Bronchial epithelial cell (primary cell): ENCODE measurements at regions not wholly inside any gene's neighbourhood (a gene's known extent, or its start where the extent isn't known, plus 50 kb on each side); places are given as distances from the start of the nearest gene placed in this dataset.

Source experiments
- DNase-seq: peaks from one replicate; pipeline ENCODE4 v3.0.0-alpha.2; 2010; ENCODE audit warnings: low read depth
- FAIRE-seq: peaks from 2 replicates; lab custom pipeline; 2011; peaks lifted over from hg19 to GRCh38; lab: Jason Lieb, UNC
- H3K27me3 ChIP-seq: 2 replicates; pipeline ENCODE4 v1.5.1; 2011; ENCODE audit warnings: low read length; ENCODE audit not compliant: control insufficient read depth, insufficient read depth
- H3K36me3 ChIP-seq: 2 replicates; pipeline ENCODE4 v1.5.1; 2011; ENCODE audit warnings: low read length; ENCODE audit not compliant: control insufficient read depth, insufficient read depth
- H3K4me3 ChIP-seq: 2 replicates; pipeline ENCODE4 v1.5.1; 2011; ENCODE audit warnings: mild to moderate bottlenecking, low read depth, low read length, control low read depth
- TF ChIP-seq, protein P1 (sequence below): IDR thresholded peaks from 2 replicates; pipeline ENCODE4 v1.5.1; 2011; ENCODE audit warnings: mild to moderate bottlenecking, moderate library complexity, low read length, control low read depth, inconsistent platforms; ENCODE audit not compliant: insufficient read depth, severe bottlenecking

DNA sequence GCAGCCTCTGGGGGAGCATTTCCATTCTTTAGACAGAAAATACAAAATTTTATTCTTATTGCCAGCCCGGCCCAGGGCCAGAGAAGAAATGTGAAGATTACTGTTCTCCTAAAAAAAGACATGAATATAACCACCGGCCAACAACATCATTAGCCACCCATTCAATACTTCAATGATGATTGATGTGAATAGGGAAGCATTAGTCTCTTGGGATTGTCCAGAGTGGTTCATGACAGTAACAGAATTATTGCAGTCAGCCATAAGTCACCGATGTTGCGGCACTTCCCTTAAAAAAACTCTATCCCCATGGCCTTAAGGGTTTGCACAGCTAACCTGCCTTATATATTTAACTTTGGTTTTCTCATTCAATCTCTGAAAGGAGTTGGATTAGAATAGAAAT is 418.7 kb downstream of the CENPC start:
- FAIRE-seq (no peak), DNase-seq (no peak)
- no peaks in the 10 kb centered on the region for H3K36me3 ChIP-seq
- H3K4me3 ChIP-seq, result no peak overlapping the region
- no peaks in the 10 kb centered on the region for H3K27me3 ChIP-seq
- TF ChIP-seq, protein P1, sequence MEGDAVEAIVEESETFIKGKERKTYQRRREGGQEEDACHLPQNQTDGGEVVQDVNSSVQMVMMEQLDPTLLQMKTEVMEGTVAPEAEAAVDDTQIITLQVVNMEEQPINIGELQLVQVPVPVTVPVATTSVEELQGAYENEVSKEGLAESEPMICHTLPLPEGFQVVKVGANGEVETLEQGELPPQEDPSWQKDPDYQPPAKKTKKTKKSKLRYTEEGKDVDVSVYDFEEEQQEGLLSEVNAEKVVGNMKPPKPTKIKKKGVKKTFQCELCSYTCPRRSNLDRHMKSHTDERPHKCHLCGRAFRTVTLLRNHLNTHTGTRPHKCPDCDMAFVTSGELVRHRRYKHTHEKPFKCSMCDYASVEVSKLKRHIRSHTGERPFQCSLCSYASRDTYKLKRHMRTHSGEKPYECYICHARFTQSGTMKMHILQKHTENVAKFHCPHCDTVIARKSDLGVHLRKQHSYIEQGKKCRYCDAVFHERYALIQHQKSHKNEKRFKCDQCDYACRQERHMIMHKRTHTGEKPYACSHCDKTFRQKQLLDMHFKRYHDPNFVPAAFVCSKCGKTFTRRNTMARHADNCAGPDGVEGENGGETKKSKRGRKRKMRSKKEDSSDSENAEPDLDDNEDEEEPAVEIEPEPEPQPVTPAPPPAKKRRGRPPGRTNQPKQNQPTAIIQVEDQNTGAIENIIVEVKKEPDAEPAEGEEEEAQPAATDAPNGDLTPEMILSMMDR, result no peak

DNA sequence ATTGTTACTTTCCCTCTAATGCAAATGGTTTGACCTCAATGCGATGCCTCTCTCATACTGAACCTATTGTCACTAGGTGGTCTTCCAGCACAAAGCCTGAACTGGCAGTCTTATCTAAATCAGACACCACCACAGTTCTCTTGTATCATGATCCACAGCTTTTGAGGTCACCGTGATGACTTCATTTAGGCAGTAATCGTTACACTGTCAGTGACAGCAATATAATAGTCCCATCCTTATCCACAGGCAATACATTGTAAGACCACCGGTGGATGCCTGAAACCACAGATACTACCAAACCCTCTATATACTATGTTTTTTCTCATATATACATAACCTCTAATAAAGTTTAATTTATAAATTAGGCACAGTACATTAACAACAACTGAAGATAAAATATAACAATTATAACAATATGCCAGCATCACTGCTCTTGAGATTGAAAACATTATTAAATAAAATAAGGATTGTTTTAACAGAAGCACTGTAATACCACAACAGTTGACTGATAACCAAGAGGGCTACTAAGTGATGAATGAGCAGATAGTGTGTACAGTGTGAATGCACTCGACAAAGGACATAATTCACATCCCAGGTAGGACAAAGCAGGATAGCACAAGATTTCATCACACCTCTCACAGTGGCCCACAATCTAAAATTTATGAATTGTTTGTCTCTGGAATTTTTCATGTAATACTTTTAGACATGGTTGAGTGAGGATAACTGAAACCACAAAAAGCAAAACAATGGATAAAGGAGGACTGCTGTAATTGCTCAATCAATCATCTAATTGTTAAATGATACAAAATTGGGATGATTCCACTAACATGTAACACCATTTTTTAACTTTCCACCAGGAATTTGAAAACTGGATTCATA is 419.4 kb downstream of the CENPC start:
- TF ChIP-seq, protein P1, result no peak
- H3K4me3 ChIP-seq, result no peak overlapping the region
- DNase-seq, result no peak
- FAIRE-seq, result no peak
- no peaks in the 10 kb centered on the region for H3K27me3 ChIP-seq
- H3K36me3 ChIP-seq, result no peaks in the 10 kb centered on the region

DNA sequence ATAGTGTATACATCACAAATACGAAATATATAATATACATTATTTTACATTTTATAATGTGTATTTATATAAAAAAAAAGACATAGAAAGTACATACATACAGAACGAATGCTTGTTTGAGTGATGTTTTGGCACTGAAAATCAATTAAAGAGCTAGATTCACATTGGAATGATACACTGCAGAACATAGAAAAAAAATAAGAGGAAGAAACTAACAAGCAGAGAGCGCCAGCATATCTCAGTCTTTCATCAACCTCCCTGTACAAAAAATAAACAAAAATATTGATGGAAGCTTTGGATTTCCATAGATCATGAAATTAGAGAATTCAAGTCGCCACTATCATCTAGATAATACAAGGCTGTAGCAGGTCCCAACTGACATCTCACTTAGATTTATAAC is 420.6 kb downstream of the CENPC start:
- no peaks in the 10 kb centered on the region for H3K27me3 ChIP-seq
- TF ChIP-seq, protein P1, result no peak
- no peak overlapping the region for H3K4me3 ChIP-seq
- no peaks in the 10 kb centered on the region for H3K36me3 ChIP-seq
- no peak for DNase-seq
- FAIRE-seq, result no peak

DNA sequence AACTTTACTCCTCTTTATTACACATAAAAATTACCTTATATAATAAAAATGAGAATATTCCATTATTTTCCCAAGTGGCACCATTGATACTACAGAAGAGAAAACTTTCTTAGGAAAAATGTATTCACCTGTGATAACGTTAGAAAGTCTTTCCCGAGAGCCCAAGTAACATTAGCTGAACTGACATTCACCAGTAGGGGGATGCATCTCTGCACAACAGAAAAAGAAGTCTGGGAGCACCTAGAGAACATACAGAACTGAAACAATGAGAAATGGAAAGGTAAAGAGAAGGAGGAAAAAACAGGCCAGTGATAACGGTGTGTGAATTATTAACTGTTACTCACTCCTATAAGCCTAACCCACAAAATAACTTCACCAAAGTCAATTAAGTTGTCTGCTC is 423.3 kb downstream of the CENPC start:
- Histone ChIP-seq H3K36me3 (no peaks in the 10 kb centered on the region), H3K4me3 (no peak overlapping the region), H3K27me3 (no peaks in the 10 kb centered on the region)
- FAIRE-seq (no peak), DNase-seq (peak; percentile 17)
- TF ChIP-seq, protein P1, result peak; percentile 24

DNA sequence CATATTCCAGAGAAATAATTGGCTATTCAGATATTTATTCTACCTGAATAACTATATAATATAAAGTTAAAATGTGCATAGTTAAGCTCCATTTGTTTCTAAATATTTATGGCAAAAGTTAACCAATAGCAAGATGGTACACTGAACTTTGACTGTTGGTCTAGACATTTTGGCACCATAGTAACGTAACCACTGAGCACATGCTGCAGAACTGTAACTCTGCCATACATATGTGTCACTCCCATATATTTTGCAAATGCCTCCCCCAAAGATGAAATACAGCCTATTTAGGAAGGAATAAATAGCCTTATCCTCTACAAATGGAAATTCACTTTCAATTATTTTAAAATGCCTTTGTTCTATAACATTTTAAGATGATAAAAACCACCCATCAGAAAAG is 424.9 kb downstream of the CENPC start:
- DNase-seq (no peak), FAIRE-seq (no peak)
- TF ChIP-seq, protein P1, result no peak
- Histone ChIP-seq H3K36me3 (no peaks in the 10 kb centered on the region), H3K4me3 (no peak overlapping the region), H3K27me3 (no peaks in the 10 kb centered on the region)
